Right lobe of liver (tissue), 6 donors: ENCODE measurements at regions not wholly inside any gene's neighbourhood (a gene's known extent, or its start where the extent isn't known, plus 50 kb on each side); places are given as distances from the start of the nearest gene placed in this dataset.
"Not testable (repeated sequence)": the region's sequence is repeated elsewhere in the genome, so short reads cannot be mapped to it uniquely, and the experiment has no call there.

ENCODE experiments used
- ATAC-seq, 4 donors: fragments of 200-7000 bp; cut with Tn5 transposase; one replicate each; pipeline ENCODE4 v1.9.1; 2020; ENCODE audit warnings: mild to moderate bottlenecking in 4 of 4, moderate library complexity in 4 of 4
- DNase-seq, 3 donors: peaks; one replicate each; pipeline ENCODE4 v3.0.0-alpha.2; 2020
- H3K27ac ChIP-seq, 3 donors: fragments of 200-600 bp; one replicate each; pipeline ENCODE4 v1.8.0; 2022
- H3K27me3 ChIP-seq, 2 donors: fragments of 200-600 bp; one replicate each; pipeline ENCODE4 v1.8.0; 2022
- H3K36me3 ChIP-seq, 4 donors: fragments of 200-600 bp; sonication (generic) in 1 of 4; one replicate each; pipeline versions ENCODE4 v1.5.1 to v1.8.0; 2017 to 2022; ENCODE audit warnings: control low read depth in 1 of 4
- H3K4me1 ChIP-seq, 4 donors: fragments of 200-600 bp; sonication (generic) in 1 of 4; one replicate each; pipeline versions ENCODE4 v1.5.1 to v1.8.0; 2017 to 2022; ENCODE audit warnings: control low read depth in 1 of 4
- H3K4me3 ChIP-seq, 3 donors: fragments of 200-600 bp; one replicate each; pipeline ENCODE4 v1.8.0; 2022
- H3K9me3 ChIP-seq, 4 donors: fragments of 200-600 bp; sonication (generic) in 1 of 4; one replicate each; pipeline versions ENCODE4 v1.5.1 to v1.8.0; 2017 to 2022; ENCODE audit warnings: control low read depth in 1 of 4
- WGBS: methylation state at CpG from one replicate; pipeline ENCODE4 v1.1.6; 2018; ENCODE audit warnings: low coverage, low lambda C conversion rate; ENCODE audit not compliant: insufficient coverage; ENCODE audit errors: missing lambda C conversion rate; 5-methylcytosine and 5-hydroxymethylcytosine counted together
- intact Hi-C, 2 donors: fragments of 100-400 bp; cut with DNase I; formaldehyde crosslinking; loops; one replicate each; pipeline versions ENCODE4 v1.11.2 to v1.14.1; 2022
- TF ChIP-seq, protein P1 (sequence below), 4 donors: fragments of 200-600 bp in 3 of 4; fragments of 450-650 bp in 1 of 4; IDR thresholded peaks; one replicate each; pipeline versions ENCODE4 v1.5.1 to v1.8.0; 2016 to 2022; ENCODE audit warnings: antibody characterized with exemption in 4 of 4, mild to moderate bottlenecking in 2 of 4
- donor health status: DM: no; HTN: yes; CAD: no.
- donor health status: DM: no; HTN: no; CAD: no.
- donor health status: DM: no; HTN: no; CAD: no.
- donor health status: DM: no; HTN: yes; CAD: no.
- donor health status: DM: no; HTN: yes; CAD: no.

- H3K36me3 ChIP-seq, H3K27me3 ChIP-seq, intact Hi-C loops, DNase-seq, H3K9me3 ChIP-seq, H3K4me3 ChIP-seq: not testable (repeated sequence)
- peak; percentile 47 to 70 (median 59) for ATAC-seq
- Histone ChIP-seq H3K4me1 (peaks cover 0 to 23% (median 5%) of the 10 kb centered on the region in 4 donors), H3K27ac (peak overlapping the region in 1 of 3 donors; percentile 43)
- 22% methylated on average over 4 of the region's 5 CpGs for WGBS
- TF ChIP-seq, protein P1, sequence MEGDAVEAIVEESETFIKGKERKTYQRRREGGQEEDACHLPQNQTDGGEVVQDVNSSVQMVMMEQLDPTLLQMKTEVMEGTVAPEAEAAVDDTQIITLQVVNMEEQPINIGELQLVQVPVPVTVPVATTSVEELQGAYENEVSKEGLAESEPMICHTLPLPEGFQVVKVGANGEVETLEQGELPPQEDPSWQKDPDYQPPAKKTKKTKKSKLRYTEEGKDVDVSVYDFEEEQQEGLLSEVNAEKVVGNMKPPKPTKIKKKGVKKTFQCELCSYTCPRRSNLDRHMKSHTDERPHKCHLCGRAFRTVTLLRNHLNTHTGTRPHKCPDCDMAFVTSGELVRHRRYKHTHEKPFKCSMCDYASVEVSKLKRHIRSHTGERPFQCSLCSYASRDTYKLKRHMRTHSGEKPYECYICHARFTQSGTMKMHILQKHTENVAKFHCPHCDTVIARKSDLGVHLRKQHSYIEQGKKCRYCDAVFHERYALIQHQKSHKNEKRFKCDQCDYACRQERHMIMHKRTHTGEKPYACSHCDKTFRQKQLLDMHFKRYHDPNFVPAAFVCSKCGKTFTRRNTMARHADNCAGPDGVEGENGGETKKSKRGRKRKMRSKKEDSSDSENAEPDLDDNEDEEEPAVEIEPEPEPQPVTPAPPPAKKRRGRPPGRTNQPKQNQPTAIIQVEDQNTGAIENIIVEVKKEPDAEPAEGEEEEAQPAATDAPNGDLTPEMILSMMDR (IDR thresholded peaks at IDR 0.05), result peak in 2 of 4 donors; percentile 30 to 34
These were observed 107.6 kb upstream of the TERB2 start for GRCh38 chr15:44848859-44849258.

GRCh38 chr15:44849701-44850403, 106.6 kb upstream of the TERB2 start:
- intact Hi-C loops, result loop anchor here in 1 of 2 donors (10.0 kb wide), 1 partner anchor 175 kb away; the partner anchor contains the start of gene SORD
- not testable (repeated sequence) for H3K4me3 ChIP-seq, H3K27me3 ChIP-seq, H3K9me3 ChIP-seq, DNase-seq, H3K36me3 ChIP-seq
- H3K27ac ChIP-seq, result peak overlapping the region in 2 of 3 donors; percentile 24 to 31
- 34% methylated on average over 4 of the region's 6 CpGs for WGBS
- peak in 1 of 4 donors; percentile 20 for ATAC-seq
- H3K4me1 ChIP-seq, result peaks cover 0 to 29% (median 9%) of the 10 kb centered on the region in 4 donors

- not testable (repeated sequence) for H3K9me3 ChIP-seq, H3K36me3 ChIP-seq, H3K27me3 ChIP-seq
- intact Hi-C loops, result loop anchor here in 1 of 2 donors (10.0 kb wide), 1 partner anchor 171 kb away; the partner anchor contains the start of gene SORD
- H3K4me1 ChIP-seq, result peaks cover 0 to 26% (median 9%) of the 10 kb centered on the region in 4 donors
- peak overlapping the region in 2 of 3 donors; percentile 69 to 70 for H3K27ac ChIP-seq
- DNase-seq, result peak; percentile 75 to 89 (median 88)
- peak; percentile 84 to 94 (median 90) for ATAC-seq
- TF ChIP-seq, protein P1 (IDR thresholded peaks at IDR 0.05), result peak; percentile 37 to 85 (median 82)
- 23% methylated on average over 4 of the region's 4 CpGs for WGBS
- peak overlapping the region in 2 of 3 donors; percentile 11 to 20 for H3K4me3 ChIP-seq
These were observed 103.1 kb upstream of the TERB2 start for GRCh38 chr15:44853304-44853950.

DNA sequence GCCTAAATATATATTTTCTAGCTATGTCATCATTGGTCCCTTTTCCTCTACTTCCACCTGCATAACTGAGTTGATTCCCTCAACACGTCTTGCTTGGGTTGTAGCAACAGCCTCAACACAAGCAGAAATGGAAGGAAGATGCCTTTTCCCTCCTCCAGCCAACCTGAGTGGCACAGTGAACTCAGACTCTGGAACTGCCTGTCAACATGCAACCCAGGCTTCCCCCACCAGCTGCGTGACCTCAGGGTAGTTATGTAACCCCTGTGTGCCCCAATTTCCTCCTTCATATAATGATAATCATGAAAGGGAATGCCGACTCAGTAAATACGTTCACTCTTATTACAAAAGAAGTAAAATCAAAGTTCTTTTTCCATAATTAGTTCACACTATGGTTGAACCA, 101.8 kb upstream of the TERB2 start:
- peak overlapping the region in 2 of 3 donors; percentile 48 to 69 for H3K27ac ChIP-seq
- not testable (repeated sequence) for H3K9me3 ChIP-seq, H3K36me3 ChIP-seq, H3K4me3 ChIP-seq, H3K27me3 ChIP-seq
- ATAC-seq (peak; percentile 47 to 65 (median 52)), DNase-seq (peak in 1 of 3 donors; percentile 66)
- WGBS, result 5% methylated on average over 4 of the region's 4 CpGs
- peaks cover 0 to 34% (median 9%) of the 10 kb centered on the region in 4 donors for H3K4me1 ChIP-seq
- intact Hi-C loops, result loop anchor here in 1 of 2 donors (10.0 kb wide), 1 partner anchor 170 kb away; the partner anchor contains the start of gene SORD

DNA sequence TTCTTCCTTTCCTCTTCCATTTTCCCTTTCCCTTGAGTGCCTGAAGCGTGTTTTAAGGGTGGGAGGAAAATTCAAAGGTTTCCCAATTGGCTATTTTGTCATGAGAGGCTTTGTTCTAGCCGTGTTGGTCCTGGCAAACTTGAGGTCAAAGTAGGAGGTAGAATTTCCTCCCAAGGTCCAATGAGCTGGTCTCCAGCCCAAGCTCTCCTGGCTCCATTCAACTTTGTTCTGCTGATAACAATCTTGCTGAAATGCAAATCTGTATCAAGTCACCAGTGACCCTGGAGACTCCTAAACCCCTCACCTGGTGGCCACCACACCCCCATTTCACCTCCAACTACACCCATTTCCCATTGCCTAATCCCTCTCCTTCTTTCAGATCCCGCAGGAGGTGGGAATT, 100.2 kb upstream of the TERB2 start:
- WGBS, result 19% methylated on average over 2 of the region's 3 CpGs
- H3K27me3 ChIP-seq, H3K27ac ChIP-seq, H3K9me3 ChIP-seq, H3K36me3 ChIP-seq, H3K4me3 ChIP-seq: not testable (repeated sequence)
- peak in 2 of 3 donors; percentile 59 to 65 for DNase-seq
- intact Hi-C loops, result loop anchor here in 1 of 2 donors (10.0 kb wide), 1 partner anchor 169 kb away; the partner anchor contains the start of gene SORD
- peak in 2 of 4 donors; percentile 5 to 17 for ATAC-seq
- H3K4me1 ChIP-seq, result peaks cover 0 to 44% (median 9%) of the 10 kb centered on the region in 4 donors

DNA sequence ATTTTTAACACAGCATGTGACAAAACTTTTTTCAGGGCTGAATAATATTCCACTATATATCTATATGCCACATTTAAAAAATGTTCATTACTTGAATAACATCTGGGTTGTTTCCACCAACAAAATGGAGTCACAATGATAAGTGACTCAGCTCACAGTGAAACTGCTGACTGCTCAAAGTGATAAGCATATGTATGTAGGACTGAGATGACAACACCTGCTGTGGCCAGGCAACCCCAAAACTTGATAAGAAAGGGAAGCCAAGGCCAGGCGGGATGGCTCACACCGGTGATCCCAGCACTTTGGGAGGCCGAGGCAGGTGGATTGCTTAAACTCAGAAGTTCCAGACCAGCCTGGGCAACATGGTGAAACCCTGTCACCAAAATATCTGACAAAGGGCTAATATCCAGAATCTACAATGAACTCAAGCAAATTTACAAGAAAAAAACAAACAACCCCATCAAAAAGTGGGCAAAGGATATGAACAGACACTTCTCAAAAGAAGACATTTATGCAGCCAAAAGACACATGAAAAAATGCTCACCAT, 99.2 kb upstream of the TERB2 start:
- not testable (repeated sequence) for H3K36me3 ChIP-seq, H3K4me3 ChIP-seq, H3K27ac ChIP-seq, ATAC-seq, DNase-seq, H3K27me3 ChIP-seq, H3K9me3 ChIP-seq
- intact Hi-C loops, result loop anchor here in 1 of 2 donors (10.0 kb wide), 1 partner anchor 168 kb away; the partner anchor contains the start of gene SORD
- WGBS, result 67% methylated on average over 1 of the region's 3 CpGs
- peaks cover 0 to 45% (median 9%) of the 10 kb centered on the region in 4 donors for H3K4me1 ChIP-seq

DNA sequence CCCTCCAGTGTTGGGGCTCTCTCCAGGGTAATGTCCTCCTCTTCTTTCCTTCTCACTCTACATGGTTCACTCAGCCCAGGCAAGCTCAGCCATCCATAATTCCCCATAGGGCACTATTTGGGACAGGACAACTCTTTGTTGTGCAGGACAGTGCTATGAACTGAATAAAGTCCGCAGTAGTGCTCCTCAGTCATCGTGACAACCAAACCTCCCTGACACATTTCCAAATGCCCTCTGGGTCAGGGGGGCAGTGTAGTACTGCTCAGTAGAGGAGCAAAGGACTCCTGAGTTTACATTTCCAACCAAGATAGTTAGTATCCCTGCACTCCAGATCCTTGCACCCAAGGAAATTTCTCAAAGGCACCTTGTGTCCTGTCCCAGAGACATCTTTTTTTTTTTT, 97.4 kb upstream of the TERB2 start:
- not testable (repeated sequence) for H3K36me3 ChIP-seq, H3K4me3 ChIP-seq, H3K9me3 ChIP-seq, H3K27me3 ChIP-seq
- ATAC-seq (peak; percentile 51 to 65 (median 57)), DNase-seq (peak; percentile 18 to 86 (median 77))
- WGBS, result 19% methylated on average over 2 of the region's 2 CpGs
- H3K27ac ChIP-seq, result peak overlapping the region in 1 of 3 donors; percentile 68
- intact Hi-C loops, result loop anchor here in 1 of 2 donors (10.0 kb wide), 1 partner anchor 166 kb away; the partner anchor contains the start of gene SORD
- H3K4me1 ChIP-seq, result peaks cover 0 to 42% (median 3%) of the 10 kb centered on the region in 4 donors

GRCh38 chr15:44860168-44860567, 96.3 kb upstream of the TERB2 start:
- peaks cover 0 to 37% (median 0%) of the 10 kb centered on the region in 4 donors for H3K4me1 ChIP-seq
- 56% methylated on average over 2 of the region's 2 CpGs for WGBS
- H3K27me3 ChIP-seq, H3K4me3 ChIP-seq, intact Hi-C loops, H3K36me3 ChIP-seq, H3K9me3 ChIP-seq: not testable (repeated sequence)
- H3K27ac ChIP-seq, result peak overlapping the region in 1 of 3 donors; percentile 68
- ATAC-seq (peak; percentile 74 to 87 (median 84)), DNase-seq (peak; percentile 58 to 92 (median 71))
